ENCODE measurements at regions not wholly inside any gene's neighbourhood (a gene's known extent, or its start where the extent isn't known, plus 50 kb on each side); places are given as distances from the start of the nearest gene placed in this dataset.

DNA sequence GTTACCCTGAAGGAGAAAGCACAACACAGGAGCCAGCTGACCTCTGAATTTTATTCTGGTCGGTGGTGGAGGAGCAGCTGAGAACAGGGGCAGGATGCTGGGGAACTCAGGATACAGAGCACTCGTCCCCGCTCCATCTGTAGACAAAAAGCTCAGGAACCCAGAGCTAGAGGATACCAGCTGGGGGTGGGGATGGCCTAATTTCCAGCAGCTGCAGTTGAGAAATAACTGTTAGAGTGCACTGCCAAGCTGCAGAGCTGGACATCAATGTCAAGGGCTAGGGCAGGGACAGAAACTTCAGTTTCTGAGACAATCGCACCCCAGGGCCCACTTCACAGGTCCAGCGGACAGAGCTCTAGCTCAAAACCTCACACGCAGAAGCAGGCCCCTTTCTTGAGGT is 122.1 kb upstream of the GUCY1A1 start:
- H3K4me3 ChIP-seq (ENCODE audit: low read length): no peak overlapping the region
- TF ChIP-seq, protein P1, sequence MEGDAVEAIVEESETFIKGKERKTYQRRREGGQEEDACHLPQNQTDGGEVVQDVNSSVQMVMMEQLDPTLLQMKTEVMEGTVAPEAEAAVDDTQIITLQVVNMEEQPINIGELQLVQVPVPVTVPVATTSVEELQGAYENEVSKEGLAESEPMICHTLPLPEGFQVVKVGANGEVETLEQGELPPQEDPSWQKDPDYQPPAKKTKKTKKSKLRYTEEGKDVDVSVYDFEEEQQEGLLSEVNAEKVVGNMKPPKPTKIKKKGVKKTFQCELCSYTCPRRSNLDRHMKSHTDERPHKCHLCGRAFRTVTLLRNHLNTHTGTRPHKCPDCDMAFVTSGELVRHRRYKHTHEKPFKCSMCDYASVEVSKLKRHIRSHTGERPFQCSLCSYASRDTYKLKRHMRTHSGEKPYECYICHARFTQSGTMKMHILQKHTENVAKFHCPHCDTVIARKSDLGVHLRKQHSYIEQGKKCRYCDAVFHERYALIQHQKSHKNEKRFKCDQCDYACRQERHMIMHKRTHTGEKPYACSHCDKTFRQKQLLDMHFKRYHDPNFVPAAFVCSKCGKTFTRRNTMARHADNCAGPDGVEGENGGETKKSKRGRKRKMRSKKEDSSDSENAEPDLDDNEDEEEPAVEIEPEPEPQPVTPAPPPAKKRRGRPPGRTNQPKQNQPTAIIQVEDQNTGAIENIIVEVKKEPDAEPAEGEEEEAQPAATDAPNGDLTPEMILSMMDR (conservative IDR thresholded peaks at IDR 0.05; ENCODE audit: low read length): no peak
- peak; percentile 36 for DNase-seq (ENCODE audit: low read depth)

DNA sequence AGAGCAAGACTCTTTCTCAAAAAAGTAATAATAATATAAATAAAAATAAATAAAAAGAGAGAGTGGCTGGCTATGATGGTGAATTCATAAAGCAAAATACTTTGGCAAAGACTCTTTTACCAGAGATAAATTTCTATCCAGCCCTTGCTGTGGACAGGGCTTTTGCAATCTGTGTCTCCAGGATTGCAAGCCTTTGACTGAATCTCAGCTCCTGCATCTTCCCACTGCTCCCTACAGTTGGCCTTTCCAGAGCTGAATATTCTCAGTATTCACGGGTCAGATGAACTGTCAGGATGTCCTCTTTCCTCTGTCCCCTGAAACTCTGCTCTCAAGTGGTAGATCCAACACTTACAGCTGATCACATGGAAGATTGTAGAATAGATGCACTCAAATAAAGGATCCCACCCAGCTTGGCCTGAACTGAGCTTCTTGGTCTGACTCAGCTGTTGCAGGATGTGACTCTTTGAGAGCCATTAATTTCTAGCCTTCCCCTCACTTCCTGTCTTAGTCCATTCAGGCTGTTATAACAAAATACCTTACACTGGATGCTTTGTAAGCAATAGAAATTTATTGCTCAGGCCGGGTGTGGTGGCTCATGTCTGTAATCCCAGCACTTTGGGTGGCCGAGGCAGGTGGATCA is 123.4 kb upstream of the GUCY1A1 start:
- no peak overlapping the region for H3K4me3 ChIP-seq (ENCODE audit: low read length)
- TF ChIP-seq, protein P1 (conservative IDR thresholded peaks at IDR 0.05; ENCODE audit: low read length): no peak
- DNase-seq (ENCODE audit: low read depth): peak; percentile 71

DNA sequence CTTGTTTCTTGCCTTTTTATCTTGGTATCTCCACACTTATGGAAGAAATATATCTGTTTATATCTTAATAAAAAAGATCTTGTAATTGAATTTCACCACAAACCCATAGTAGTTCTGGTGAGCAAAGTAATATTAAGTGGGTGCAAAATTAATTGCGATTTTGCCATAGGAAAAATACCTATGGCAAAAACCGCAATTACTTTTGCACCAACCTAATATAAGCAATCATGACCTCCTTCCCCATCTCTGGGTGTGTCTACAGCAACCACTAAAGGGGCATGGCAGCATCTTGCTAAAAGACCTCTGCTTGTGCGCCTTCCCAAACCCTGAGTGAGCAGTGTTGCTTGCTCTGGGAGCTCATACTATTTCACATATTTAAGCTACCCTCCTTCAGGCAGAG is 124.2 kb upstream of the GUCY1A1 start:
- no peak overlapping the region for H3K4me3 ChIP-seq (ENCODE audit: low read length)
- DNase-seq (ENCODE audit: low read depth): no peak
- TF ChIP-seq, protein P1 (conservative IDR thresholded peaks at IDR 0.05; ENCODE audit: low read length): no peak

- TF ChIP-seq, protein P1 (conservative IDR thresholded peaks at IDR 0.05; ENCODE audit: low read length): no peak
- no peak for DNase-seq (ENCODE audit: low read depth)
- no peak overlapping the region for H3K4me3 ChIP-seq (ENCODE audit: low read length)
Measured at GRCh38 chr4:155541716-155542115, 124.9 kb upstream of the GUCY1A1 start.

- TF ChIP-seq, protein P1 (conservative IDR thresholded peaks at IDR 0.05; ENCODE audit: low read length): no peak
- no peak overlapping the region for H3K4me3 ChIP-seq (ENCODE audit: low read length)
- no peak for DNase-seq (ENCODE audit: low read depth)
Measured at GRCh38 chr4:155540698-155541097, 126.0 kb upstream of the GUCY1A1 start.

DNA sequence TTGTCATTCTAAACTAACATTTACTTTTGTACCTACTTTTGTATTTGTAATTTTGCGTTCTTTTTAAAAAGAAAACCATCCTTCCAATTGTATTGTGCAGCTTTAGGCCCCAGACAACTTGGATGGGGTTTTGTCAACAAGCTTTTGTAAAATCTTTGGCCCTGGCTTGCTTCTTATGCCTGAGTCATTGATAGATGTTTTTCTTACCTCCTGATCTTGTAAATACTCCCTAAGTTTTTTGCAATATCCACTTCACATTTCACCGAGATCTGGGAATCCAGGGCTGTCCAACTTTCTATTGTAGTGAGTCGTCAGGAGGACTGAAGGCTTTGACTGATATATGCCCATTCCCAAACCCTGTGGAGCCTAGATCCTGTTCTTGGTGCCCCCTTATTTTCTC is 126.9 kb upstream of the GUCY1A1 start:
- no peak overlapping the region for H3K4me3 ChIP-seq (ENCODE audit: low read length)
- TF ChIP-seq, protein P1 (conservative IDR thresholded peaks at IDR 0.05; ENCODE audit: low read length): no peak
- no peak for DNase-seq (ENCODE audit: low read depth)

GRCh38 chr4:155535802-155536454 is 130.7 kb upstream of the GUCY1A1 start:
- TF ChIP-seq, protein P1 (conservative IDR thresholded peaks at IDR 0.05; ENCODE audit: low read length): no peak

More at GRCh38 chr4:155535802-155536454, 130.7 kb upstream of the GUCY1A1 start:
- no peak overlapping the region for H3K4me3 ChIP-seq (ENCODE audit: low read length)
- DNase-seq (ENCODE audit: low read depth): no peak
